ENCODE measurements at regions not wholly inside any gene's neighbourhood (a gene's known extent, or its start where the extent isn't known, plus 50 kb on each side); places are given as distances from the start of the nearest gene placed in this dataset.

- no peak for DNase-seq (ENCODE audit: low read depth in 3 of 3)
These were observed 82.2 kb downstream of the EPDR1 start for GRCh38 chr7:38002689-38003088.

- no peak for DNase-seq (ENCODE audit: low read depth in 3 of 3)
These were observed 86.1 kb downstream of the EPDR1 start for GRCh38 chr7:38006559-38006958.

- no peak for DNase-seq (ENCODE audit: low read depth in 3 of 3)
These were observed 86.7 kb downstream of the EPDR1 start for GRCh38 chr7:38007096-38007495.

GRCh38 chr7:38013246-38013645 is 92.8 kb downstream of the EPDR1 start:
- DNase-seq (ENCODE audit: low read depth in 3 of 3): no peak

GRCh38 chr7:38016567-38016966 is 96.1 kb downstream of the EPDR1 start:
- no peak for DNase-seq (ENCODE audit: low read depth in 3 of 3)

- no peak for DNase-seq (ENCODE audit: low read depth in 3 of 3)
These were observed 96.9 kb downstream of the EPDR1 start for GRCh38 chr7:38017320-38017719.

- no peak for DNase-seq (ENCODE audit: low read depth in 3 of 3)
These were observed 99.8 kb downstream of the EPDR1 start for GRCh38 chr7:38020121-38020785.

- no peak for DNase-seq (ENCODE audit: low read depth in 3 of 3)
These were observed 101.5 kb downstream of the EPDR1 start for GRCh38 chr7:38021892-38022291.

- no peak for DNase-seq (ENCODE audit: low read depth in 3 of 3)
These were observed 105.4 kb downstream of the EPDR1 start for GRCh38 chr7:38025815-38026214.

GRCh38 chr7:38027884-38028455 is 107.5 kb downstream of the EPDR1 start:
- DNase-seq (ENCODE audit: low read depth in 3 of 3): no peak

- DNase-seq (ENCODE audit: low read depth in 3 of 3): no peak
These were observed 113.8 kb downstream of the EPDR1 start for GRCh38 chr7:38034062-38034908.

- no peak for DNase-seq (ENCODE audit: low read depth in 3 of 3)
These were observed 120.4 kb downstream of the EPDR1 start for GRCh38 chr7:38040831-38041230.

- DNase-seq (ENCODE audit: low read depth in 3 of 3): no peak
These were observed 128.4 kb upstream of the STARD3NL start for GRCh38 chr7:38049679-38050078.

- DNase-seq (ENCODE audit: low read depth in 3 of 3): no peak
These were observed 126.7 kb upstream of the STARD3NL start for GRCh38 chr7:38051311-38051710.

- DNase-seq (ENCODE audit: low read depth in 3 of 3): no peak
These were observed 126.3 kb upstream of the STARD3NL start for GRCh38 chr7:38051786-38052185.

GRCh38 chr7:38052786-38053185 is 125.3 kb upstream of the STARD3NL start:
- DNase-seq (ENCODE audit: low read depth in 3 of 3): no peak

GRCh38 chr7:38054199-38054598 is 123.8 kb upstream of the STARD3NL start:
- DNase-seq (ENCODE audit: low read depth in 3 of 3): no peak

- DNase-seq (ENCODE audit: low read depth in 3 of 3): no peak
These were observed 120.2 kb upstream of the STARD3NL start for GRCh38 chr7:38057829-38058228.

GRCh38 chr7:38060116-38060515 is 117.9 kb upstream of the STARD3NL start:
- DNase-seq (ENCODE audit: low read depth in 3 of 3): no peak

- DNase-seq (ENCODE audit: low read depth in 3 of 3): no peak
These were observed 117.4 kb upstream of the STARD3NL start for GRCh38 chr7:38060637-38061036.

- no peak for DNase-seq (ENCODE audit: low read depth in 3 of 3)
These were observed 111.7 kb upstream of the STARD3NL start for GRCh38 chr7:38066391-38066790.

- no peak for DNase-seq (ENCODE audit: low read depth in 3 of 3)
These were observed 109.6 kb upstream of the STARD3NL start for GRCh38 chr7:38068461-38068860.

GRCh38 chr7:38069052-38069451 is 109.0 kb upstream of the STARD3NL start:
- no peak for DNase-seq (ENCODE audit: low read depth in 3 of 3)

Data from stimulated activated CD4-positive, alpha-beta T cell treated with anti-CD3 and anti-CD28 coated beads, TNF-alpha, amount 100 ng/mL, for 24 hours (primary cell).